ENCODE measurements at regions not wholly inside any gene's neighbourhood (a gene's known extent, or its start where the extent isn't known, plus 50 kb on each side); places are given as distances from the start of the nearest gene placed in this dataset.
A peak's percentile ranks its signal among the peaks of the same experiment; 100 is the strongest.

DNA sequence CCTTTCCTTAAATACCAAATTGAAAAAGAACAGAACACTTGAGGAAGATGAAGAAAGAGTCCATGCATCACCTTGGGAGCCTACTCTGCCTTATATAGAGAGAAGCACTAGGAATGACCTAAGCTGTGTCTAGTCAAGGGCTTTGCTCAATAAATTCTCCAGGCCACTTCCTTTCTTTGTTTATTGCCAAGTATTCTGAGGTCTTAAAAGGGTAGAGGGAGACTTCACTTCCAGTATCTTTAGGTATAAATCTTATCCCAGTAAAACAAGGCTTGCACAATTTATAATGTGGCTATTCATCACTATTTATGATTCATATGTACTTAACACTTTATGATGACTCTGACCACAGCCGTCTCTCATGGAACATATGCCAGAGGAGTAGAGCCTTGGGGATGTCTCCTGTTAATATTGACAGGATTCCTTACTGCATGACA is 85.1 kb upstream of the ARHGAP5 start:
- no peak overlapping the region for H3K4me2 ChIP-seq (ENCODE audit: low read depth, low read length)
- no peak overlapping the region for H2AK9ac ChIP-seq (replicated peaks; ENCODE audit: low read depth, low read length, poor library complexity)
- no peaks in the 10 kb centered on the region for H3K9me3 ChIP-seq (ENCODE audit: control insufficient read depth, insufficient read depth, low read length)
- H3K14ac ChIP-seq (replicated peaks; ENCODE audit: low read depth, low read length), result no peak overlapping the region
- no peaks in the 10 kb centered on the region for H3K36me3 ChIP-seq (ENCODE audit: control insufficient read depth, insufficient read depth, low read length)
- no peak overlapping the region for H4K91ac ChIP-seq (ENCODE audit: insufficient read depth, low read depth, low read length)
- H3K9me1 ChIP-seq (ENCODE audit: insufficient read depth, low read length), result no peaks in the 10 kb centered on the region; the same call in 1 of the 2 replicates
- intact Hi-C loops (cut with micrococcal nuclease) (no loop called here), in situ Hi-C loops (cut with MboI; ENCODE audit: low sequenced_read_pairs) (no loop called here), dilution Hi-C loops (cut with HindIII; ENCODE audit: low sequenced_read_pairs, unreplicated experiment) (no loop called here)
- H4K8ac ChIP-seq (ENCODE audit: low read depth in 2 of 2, low read length in 2 of 2), result no peak overlapping the region
- no peak overlapping the region for H2AFZ ChIP-seq (replicated peaks; ENCODE audit: low read length, poor library complexity)
- DNase-seq (peak; percentile 40), ATAC-seq (ENCODE audit: low read depth) (no peak)
- H2BK120ac ChIP-seq (ENCODE audit: low read depth, low read length), result no peak overlapping the region
- H4K20me1 ChIP-seq (ENCODE audit: insufficient read depth, low read length), result no peaks in the 10 kb centered on the region
- H3K56ac ChIP-seq (ENCODE audit: extremely low read depth, insufficient read depth, low read length), result no peak overlapping the region
- H3K27ac ChIP-seq (ENCODE audit: insufficient read depth, low read length), result no peak overlapping the region
- no TSS peak for BruUV-seq (replicated peaks)
- CTCF ChIA-PET, result interaction anchor here (0.6 to 0.7 kb wide), 2 partner anchors 16 to 22 kb away, joined by 3 to 9 read pairs; no protein-coding TSS in a partner anchor
- no peak overlapping the region for H2BK15ac ChIP-seq (ENCODE audit: low read depth, low read length)
- no peak overlapping the region for H2BK20ac ChIP-seq (ENCODE audit: low read depth, low read length)
- no peak overlapping the region for H3K4ac ChIP-seq (ENCODE audit: low read depth, low read length)
- H4K5ac ChIP-seq (ENCODE audit: low read depth, low read length), result peak overlapping the region; percentile 50; the same call in 1 of the 2 replicates
- POLR2A ChIA-PET (ENCODE audit: unreplicated experiment), result no interaction called here
- peak overlapping the region; percentile 52; the same call in 1 of the 2 replicates for H3K18ac ChIP-seq (ENCODE audit: low read depth, low read length)
- H3K79me1 ChIP-seq (ENCODE audit: low read depth in 1 of 2, low read length in 2 of 2), result no peaks in the 10 kb centered on the region
- TF ChIP-seq RCOR1 (IDR thresholded peaks at IDR 0.05; ENCODE audit: insufficient replicate concordance, low read length) (no peak), POLR2A (IDR thresholded peaks at IDR 0.05; ENCODE audit: low read depth, low read length) (no peak), CHD1 (IDR thresholded peaks at IDR 0.05; ENCODE audit: low read depth, low read length) (no peak), SMC3 (IDR thresholded peaks at IDR 0.05; ENCODE audit: low read depth, low read length) (no peak), CEBPB (IDR thresholded peaks at IDR 0.05; ENCODE audit: low read depth, low read length) (no peak)
- TF ChIP-seq, protein P1, sequence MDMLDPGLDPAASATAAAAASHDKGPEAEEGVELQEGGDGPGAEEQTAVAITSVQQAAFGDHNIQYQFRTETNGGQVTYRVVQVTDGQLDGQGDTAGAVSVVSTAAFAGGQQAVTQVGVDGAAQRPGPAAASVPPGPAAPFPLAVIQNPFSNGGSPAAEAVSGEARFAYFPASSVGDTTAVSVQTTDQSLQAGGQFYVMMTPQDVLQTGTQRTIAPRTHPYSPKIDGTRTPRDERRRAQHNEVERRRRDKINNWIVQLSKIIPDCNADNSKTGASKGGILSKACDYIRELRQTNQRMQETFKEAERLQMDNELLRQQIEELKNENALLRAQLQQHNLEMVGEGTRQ (IDR thresholded peaks at IDR 0.05; ENCODE audit: low read depth, low read length), result no peak
- no peak overlapping the region for H2BK5ac ChIP-seq (ENCODE audit: low read depth, low read length, poor library complexity, severe bottlenecking)
- no peak overlapping the region for H3K23ac ChIP-seq (ENCODE audit: low read depth, low read length)
- H3K9ac ChIP-seq (ENCODE audit: low read depth, low read length), result no peak overlapping the region
- H3K4me3 ChIP-seq (ENCODE audit: insufficient read depth, low read depth, low read length), result no peak overlapping the region
- no peak overlapping the region for H2AK5ac ChIP-seq (ENCODE audit: low read depth, low read length)
- peaks cover 6% of the 10 kb centered on the region for H3K4me1 ChIP-seq (ENCODE audit: control insufficient read depth, insufficient read depth, low read length)
- no CpG with 5 or more reads among the region's 1 CpG for WGBS, 2 experiments (ENCODE audit: extremely low coverage in 2 of 2, insufficient read length in 1 of 2)
- peaks cover 1% of the 10 kb centered on the region for H3K27me3 ChIP-seq (ENCODE audit: control insufficient read depth, insufficient read depth, low read length)
